ENCODE measurements at regions not wholly inside any gene's neighbourhood (a gene's known extent, or its start where the extent isn't known, plus 50 kb on each side); places are given as distances from the start of the nearest gene placed in this dataset.
"Not testable (repeated sequence)": the region's sequence is repeated elsewhere in the genome, so short reads cannot be mapped to it uniquely, and the experiment has no call there.

- Histone ChIP-seq H3K27me3 (ENCODE audit: control insufficient read depth, low read length) (0 out of 2 replicates have a peak, but pooled peaks cover 5% of the 10 kb centered on the region), H3F3A (ENCODE audit: control insufficient read depth, insufficient read depth) (no peaks in the 10 kb centered on the region), H3K4me1 (ENCODE audit: control insufficient read depth, low read length) (no peaks in the 10 kb centered on the region), H4K20me1 (ENCODE audit: control insufficient read depth, insufficient read depth, low read depth, low read length) (no peaks in the 10 kb centered on the region), H3K9me2 (replicated peaks; ENCODE audit: control insufficient read depth, low read length) (no peaks in the 10 kb centered on the region), H3K9me3 (ENCODE audit: control insufficient read depth, insufficient read depth, low read length) (no peaks in the 10 kb centered on the region), H3K27ac (ENCODE audit: low read depth, low read length) (no peak overlapping the region), H3K4me3 (ENCODE audit: low read length) (no peak overlapping the region), H3K36me3 (ENCODE audit: control insufficient read depth, low read length) (no peaks in the 10 kb centered on the region), H3K4me2 (ENCODE audit: low read length) (no peak overlapping the region), H3K79me2 (ENCODE audit: control insufficient read depth, low read length) (no peaks in the 10 kb centered on the region)
- no peak for TF ChIP-seq CTCF (IDR thresholded peaks at IDR 0.05; ENCODE audit: low read depth, low read length, poor library complexity, severe bottlenecking)
- TF ChIP-seq EZH2phosphoT487 (IDR thresholded peaks at IDR 0.05; ENCODE audit: borderline replicate concordance, low read length): no peak
These were observed 56.5 kb upstream of the WIPF3 start for GRCh38 chr7:29749701-29750321.

- H3K4me3 ChIP-seq (ENCODE audit: low read length); H4K20me1 ChIP-seq (ENCODE audit: control insufficient read depth, insufficient read depth, low read depth, low read length); H3K79me2 ChIP-seq (ENCODE audit: control insufficient read depth, low read length); H3K36me3 ChIP-seq (ENCODE audit: control insufficient read depth, low read length); H3K27me3 ChIP-seq (ENCODE audit: control insufficient read depth, low read length); H3K4me1 ChIP-seq (ENCODE audit: control insufficient read depth, low read length); H3K27ac ChIP-seq (ENCODE audit: low read depth, low read length); H3K9me3 ChIP-seq (ENCODE audit: control insufficient read depth, insufficient read depth, low read length); H3K4me2 ChIP-seq (ENCODE audit: low read length); H3K9me2 ChIP-seq (replicated peaks; ENCODE audit: control insufficient read depth, low read length); H3F3A ChIP-seq (ENCODE audit: control insufficient read depth, insufficient read depth): not testable (repeated sequence)
These were observed 55.9 kb upstream of the WIPF3 start for GRCh38 chr7:29750373-29750940.

- H4K20me1 ChIP-seq (ENCODE audit: control insufficient read depth, insufficient read depth, low read depth, low read length); H3K27me3 ChIP-seq (ENCODE audit: control insufficient read depth, low read length); H3K9me3 ChIP-seq (ENCODE audit: control insufficient read depth, insufficient read depth, low read length); H3K4me1 ChIP-seq (ENCODE audit: control insufficient read depth, low read length); H3F3A ChIP-seq (ENCODE audit: control insufficient read depth, insufficient read depth); H3K9me2 ChIP-seq (replicated peaks; ENCODE audit: control insufficient read depth, low read length); H3K27ac ChIP-seq (ENCODE audit: low read depth, low read length); H3K36me3 ChIP-seq (ENCODE audit: control insufficient read depth, low read length); H3K79me2 ChIP-seq (ENCODE audit: control insufficient read depth, low read length); H3K4me2 ChIP-seq (ENCODE audit: low read length); H3K4me3 ChIP-seq (ENCODE audit: low read length): not testable (repeated sequence)
These were observed 55.3 kb upstream of the WIPF3 start for GRCh38 chr7:29751012-29751411.

GRCh38 chr7:29754874-29755490 lies 51.3 kb upstream of the WIPF3 start:
- H3K4me1 ChIP-seq (ENCODE audit: control insufficient read depth, low read length): no peaks in the 10 kb centered on the region
- H3F3A ChIP-seq (ENCODE audit: control insufficient read depth, insufficient read depth): no peaks in the 10 kb centered on the region
- H3K4me3 ChIP-seq (ENCODE audit: low read length): no peak overlapping the region
- H3K27ac ChIP-seq (ENCODE audit: low read depth, low read length): no peak overlapping the region
- H3K4me2 ChIP-seq (ENCODE audit: low read length): no peak overlapping the region
- H4K20me1 ChIP-seq (ENCODE audit: control insufficient read depth, insufficient read depth, low read depth, low read length): no peaks in the 10 kb centered on the region
- H3K36me3 ChIP-seq (ENCODE audit: control insufficient read depth, low read length): no peaks in the 10 kb centered on the region
- H3K27me3 ChIP-seq (ENCODE audit: control insufficient read depth, low read length): 0 out of 2 replicates have a peak, but pooled peaks cover 5% of the 10 kb centered on the region
- H3K9me2 ChIP-seq (replicated peaks; ENCODE audit: control insufficient read depth, low read length): no peaks in the 10 kb centered on the region
- no peaks in the 10 kb centered on the region for H3K79me2 ChIP-seq (ENCODE audit: control insufficient read depth, low read length)
- no peaks in the 10 kb centered on the region for H3K9me3 ChIP-seq (ENCODE audit: control insufficient read depth, insufficient read depth, low read length)
- TF ChIP-seq CTCF (IDR thresholded peaks at IDR 0.05; ENCODE audit: low read depth, low read length, poor library complexity, severe bottlenecking) (no peak), EZH2phosphoT487 (IDR thresholded peaks at IDR 0.05; ENCODE audit: borderline replicate concordance, low read length) (no peak)

Data from DOHH2 (cell line).